Breast epithelium (tissue), 3 donors: ENCODE measurements at regions not wholly inside any gene's neighbourhood (a gene's known extent, or its start where the extent isn't known, plus 50 kb on each side); places are given as distances from the start of the nearest gene placed in this dataset.

ENCODE experiments used
- POLR2A ChIP-seq: fragments of 450-650 bp; IDR thresholded peaks from one replicate; pipeline ENCODE4 v1.6.1; 2016; ENCODE audit warnings: antibody characterized with exemption, mild to moderate bottlenecking, moderate library complexity
- POLR2AphosphoS5 ChIP-seq, 3 donors: sonication (generic); formaldehyde crosslinking; IDR thresholded peaks; one replicate each; pipeline ENCODE4 v1.6.1; 2017; ENCODE audit warnings: antibody characterized with exemption in 3 of 3
- TF ChIP-seq, protein P1 (sequence below), 3 donors: fragments of 450-650 bp; IDR thresholded peaks; one replicate each; pipeline ENCODE4 v1.5.1; 2016 to 2017; ENCODE audit warnings: antibody characterized with exemption in 3 of 3, mild to moderate bottlenecking in 3 of 3, moderate library complexity in 3 of 3

DNA sequence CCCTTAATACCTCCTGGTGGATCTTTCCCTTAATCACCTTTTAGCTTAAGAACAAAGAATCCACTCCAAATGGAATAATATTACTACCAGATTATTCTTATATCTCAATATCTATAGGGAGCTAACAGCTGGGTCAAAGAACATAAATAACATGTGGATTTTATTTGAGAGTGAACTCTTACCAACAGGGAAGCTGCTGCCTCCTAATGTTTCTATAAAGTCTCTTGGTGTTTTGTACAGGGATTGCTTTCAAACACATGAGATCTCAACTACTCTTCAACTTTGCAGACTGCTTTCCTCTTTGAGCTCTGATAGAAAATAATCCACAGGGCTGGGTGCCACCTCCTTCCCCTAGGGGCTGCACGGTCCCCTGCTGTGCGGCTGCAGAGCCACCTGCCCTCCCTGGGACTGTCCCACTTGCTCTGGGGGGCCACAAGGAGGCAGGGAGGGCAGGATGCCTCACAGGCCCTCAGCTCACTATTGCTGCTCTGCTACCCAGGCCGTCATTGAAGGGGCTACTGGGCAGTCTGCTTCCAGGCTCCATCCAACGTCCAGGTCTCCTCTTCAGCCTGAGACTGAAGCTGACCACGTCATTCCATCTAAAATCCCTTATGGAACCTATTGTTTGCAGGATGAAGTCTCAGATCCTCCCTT lies 191.2 kb downstream of the CXCL12 start:
- TF ChIP-seq, protein P1, sequence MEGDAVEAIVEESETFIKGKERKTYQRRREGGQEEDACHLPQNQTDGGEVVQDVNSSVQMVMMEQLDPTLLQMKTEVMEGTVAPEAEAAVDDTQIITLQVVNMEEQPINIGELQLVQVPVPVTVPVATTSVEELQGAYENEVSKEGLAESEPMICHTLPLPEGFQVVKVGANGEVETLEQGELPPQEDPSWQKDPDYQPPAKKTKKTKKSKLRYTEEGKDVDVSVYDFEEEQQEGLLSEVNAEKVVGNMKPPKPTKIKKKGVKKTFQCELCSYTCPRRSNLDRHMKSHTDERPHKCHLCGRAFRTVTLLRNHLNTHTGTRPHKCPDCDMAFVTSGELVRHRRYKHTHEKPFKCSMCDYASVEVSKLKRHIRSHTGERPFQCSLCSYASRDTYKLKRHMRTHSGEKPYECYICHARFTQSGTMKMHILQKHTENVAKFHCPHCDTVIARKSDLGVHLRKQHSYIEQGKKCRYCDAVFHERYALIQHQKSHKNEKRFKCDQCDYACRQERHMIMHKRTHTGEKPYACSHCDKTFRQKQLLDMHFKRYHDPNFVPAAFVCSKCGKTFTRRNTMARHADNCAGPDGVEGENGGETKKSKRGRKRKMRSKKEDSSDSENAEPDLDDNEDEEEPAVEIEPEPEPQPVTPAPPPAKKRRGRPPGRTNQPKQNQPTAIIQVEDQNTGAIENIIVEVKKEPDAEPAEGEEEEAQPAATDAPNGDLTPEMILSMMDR (IDR thresholded peaks at IDR 0.05): no peak
- TF ChIP-seq POLR2A: no peak
- TF ChIP-seq POLR2AphosphoS5 (IDR thresholded peaks at IDR 0.05): no peak
